Right lobe of liver (tissue), 4 donors: ENCODE measurements at regions not wholly inside any gene's neighbourhood (a gene's known extent, or its start where the extent isn't known, plus 50 kb on each side); places are given as distances from the start of the nearest gene placed in this dataset.

Source experiments
- CTCF ChIP-seq, 4 donors: fragments of 200-600 bp in 3 of 4; fragments of 450-650 bp in 1 of 4; IDR thresholded peaks; one replicate each; pipeline versions ENCODE4 v1.5.1 to v1.8.0; 2016 to 2022; ENCODE audit warnings: antibody characterized with exemption in 4 of 4, mild to moderate bottlenecking in 2 of 4
- POLR2A ChIP-seq: fragments of 450-650 bp; IDR thresholded peaks from one replicate; pipeline ENCODE4 v1.6.1; 2017; ENCODE audit warnings: antibody characterized with exemption, mild to moderate bottlenecking
- donor health status: DM: no; HTN: no; CAD: no.
- donor health status: DM: no; HTN: no; CAD: no.
- donor health status: DM: no; HTN: yes; CAD: no.

GRCh38 chr11:16434036-16434435 is 77.7 kb upstream of the SOX6 start:
- TF ChIP-seq CTCF (IDR thresholded peaks at IDR 0.05) (no peak), POLR2A (no peak)
